GM18511 (cell line): ENCODE measurements at regions not wholly inside any gene's neighbourhood (a gene's known extent, or its start where the extent isn't known, plus 50 kb on each side); places are given as distances from the start of the nearest gene placed in this dataset.
"Not testable (repeated sequence)": the region's sequence is repeated elsewhere in the genome, so short reads cannot be mapped to it uniquely, and the experiment has no call there.

Experiments
- ATAC-seq: cut with Tn5 transposase; IDR thresholded peaks from one replicate; pipeline ENCODE4 v1.9.1; 2021; ENCODE audit warnings: mild to moderate bottlenecking, moderate library complexity; ENCODE audit not compliant: unreplicated experiment

GRCh38 chr12:73632661-73633060 is 905.0 kb upstream of the ATXN7L3B start:
- ATAC-seq = no peak

GRCh38 chr12:73639397-73639796 is 898.2 kb upstream of the ATXN7L3B start:
- not testable (repeated sequence) for ATAC-seq

DNA sequence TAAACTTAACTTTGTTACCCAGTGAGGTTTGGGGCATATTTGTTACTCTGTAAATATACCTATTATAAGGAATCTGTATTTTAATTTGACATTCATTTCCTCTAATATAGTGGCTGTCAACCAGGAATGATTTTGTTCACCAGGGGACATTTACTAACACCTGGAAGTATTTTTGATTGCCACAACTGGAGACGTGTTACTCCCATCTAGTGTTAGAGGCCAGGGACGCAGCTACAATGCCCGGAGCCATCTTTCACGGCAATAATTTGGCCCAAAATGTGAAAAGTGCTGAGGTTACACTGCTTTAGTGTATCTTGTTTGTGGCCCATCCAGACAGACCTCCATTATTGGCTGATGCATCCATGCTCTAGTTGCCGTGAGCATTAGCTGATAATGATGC is 881.3 kb upstream of the ATXN7L3B start:
- ATAC-seq = no peak

- no peak for ATAC-seq
These were observed 877.8 kb upstream of the ATXN7L3B start for GRCh38 chr12:73659802-73660201.

DNA sequence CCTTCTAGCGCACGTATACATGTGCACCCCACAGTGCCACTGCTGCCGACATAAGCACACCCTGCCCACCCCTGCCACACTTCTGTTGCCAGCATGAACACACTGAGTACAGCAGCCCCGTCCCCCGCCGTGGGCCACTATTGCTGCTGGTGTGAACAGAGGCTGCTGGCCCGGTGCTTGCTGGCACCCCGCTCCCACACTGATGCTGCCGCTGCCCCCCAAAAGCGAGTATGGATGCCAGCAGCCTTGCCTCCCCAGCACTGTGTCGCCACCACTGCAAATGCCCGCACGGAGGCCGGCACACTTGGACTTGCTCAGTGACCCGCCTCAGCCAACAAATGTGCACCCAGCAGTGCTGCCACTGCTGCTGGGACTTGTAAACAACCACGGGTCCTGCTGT is 872.4 kb upstream of the ATXN7L3B start:
- ATAC-seq = no peak

DNA sequence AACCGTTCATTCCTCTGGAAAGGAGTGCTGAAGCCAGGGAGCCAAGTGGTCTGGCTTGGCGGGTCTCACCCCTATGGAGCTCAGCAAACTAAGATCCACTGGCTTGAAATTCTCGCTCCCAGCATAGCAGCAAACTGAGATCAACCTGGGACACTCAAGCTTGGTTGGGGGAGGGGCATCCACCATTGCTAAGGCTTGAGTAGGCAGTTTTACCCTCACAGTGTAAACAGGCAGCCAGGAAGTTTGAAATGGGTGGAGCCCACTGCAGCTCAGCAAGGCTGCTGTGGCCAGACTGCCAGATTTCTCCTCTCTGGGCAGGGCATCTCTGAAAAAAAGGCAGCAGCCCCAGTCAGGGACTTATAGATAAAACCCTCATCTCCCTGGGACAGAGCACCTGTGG is 866.1 kb upstream of the ATXN7L3B start:
- not testable (repeated sequence) for ATAC-seq

GRCh38 chr12:73677520-73678291 is 859.9 kb upstream of the ATXN7L3B start:
- no peak for ATAC-seq

DNA sequence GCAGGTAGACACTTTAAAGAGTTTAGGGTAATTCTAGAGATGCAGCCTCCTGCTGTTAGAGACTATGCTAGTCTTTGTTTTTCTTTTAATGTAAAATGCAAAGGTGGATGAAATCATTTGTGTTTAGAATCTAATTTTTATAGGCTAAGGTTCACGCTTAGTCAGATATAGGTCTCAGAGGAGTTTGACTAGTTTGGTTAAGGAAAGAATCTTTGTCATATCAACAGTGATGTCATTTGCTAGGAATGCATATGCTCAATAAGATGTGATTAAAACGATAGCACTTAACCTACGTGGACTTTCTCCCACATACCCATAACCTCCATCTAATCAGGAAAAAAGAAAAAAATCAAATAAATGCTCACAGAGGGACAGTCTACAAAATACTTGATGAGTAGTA is 859.3 kb upstream of the ATXN7L3B start:
- no peak for ATAC-seq

- ATAC-seq = no peak
These were observed 838.3 kb upstream of the ATXN7L3B start for GRCh38 chr12:73699318-73699717.

DNA sequence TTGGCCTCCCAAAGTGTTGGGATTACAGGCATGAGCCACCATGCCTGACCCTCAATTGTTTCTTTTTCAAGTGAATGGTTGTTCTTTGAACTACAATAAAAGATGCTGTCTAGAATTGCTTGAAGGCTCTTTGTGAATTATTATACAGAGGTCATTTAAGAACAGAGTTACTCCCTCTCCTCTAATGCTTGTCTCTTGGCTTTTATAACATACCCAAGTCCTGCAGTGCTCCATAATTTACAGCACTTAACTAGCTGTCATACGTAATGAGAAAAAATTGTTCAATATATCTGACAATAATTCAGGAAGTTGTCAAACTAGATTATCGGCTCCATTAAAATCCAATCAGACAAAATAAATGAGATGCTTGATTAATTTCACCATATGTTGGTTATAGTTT is 823.0 kb upstream of the ATXN7L3B start:
- ATAC-seq = no peak

DNA sequence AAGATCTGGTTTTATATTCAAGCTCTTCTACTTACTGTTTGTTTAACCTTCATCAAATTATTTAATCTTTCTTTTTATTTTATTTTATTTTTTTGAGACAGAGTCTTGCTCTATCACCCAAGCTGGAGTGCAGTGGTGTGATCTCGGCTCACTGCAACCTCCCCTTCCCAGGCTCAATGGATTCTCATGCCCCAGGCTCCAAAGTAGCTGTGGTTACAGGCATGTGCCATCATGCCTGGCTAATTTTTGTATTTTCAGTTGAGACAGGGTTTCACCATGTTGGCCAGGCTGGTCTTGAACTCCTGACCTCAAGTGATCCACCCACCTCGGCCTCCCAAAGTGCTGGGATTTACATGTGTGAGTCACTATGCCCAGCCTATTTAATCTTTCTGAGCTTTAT is 821.5 kb upstream of the ATXN7L3B start:
- not testable (repeated sequence) for ATAC-seq

GRCh38 chr12:73719223-73719622 is 818.4 kb upstream of the ATXN7L3B start:
- ATAC-seq = no peak

DNA sequence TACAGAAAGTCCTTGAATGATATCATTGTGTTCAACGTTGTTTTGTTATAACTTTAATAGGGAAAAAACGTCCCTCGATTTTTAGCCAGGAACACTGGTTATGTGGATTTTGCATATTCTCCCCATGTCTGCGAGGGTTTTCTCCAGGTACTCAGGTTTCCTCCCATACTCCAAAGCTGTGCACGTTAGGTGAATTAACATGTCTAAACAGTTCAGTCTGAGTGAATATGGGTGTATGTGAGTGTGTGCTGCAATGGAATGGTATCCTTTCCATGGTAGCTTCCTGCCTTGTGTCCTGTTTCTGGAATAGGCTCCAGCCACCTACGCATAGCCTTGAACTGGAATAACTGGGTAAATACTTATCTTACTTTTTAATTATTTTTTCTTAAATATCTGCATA is 810.8 kb upstream of the ATXN7L3B start:
- no peak for ATAC-seq

- ATAC-seq = no peak
These were observed 806.0 kb upstream of the ATXN7L3B start for GRCh38 chr12:73731658-73732057.

DNA sequence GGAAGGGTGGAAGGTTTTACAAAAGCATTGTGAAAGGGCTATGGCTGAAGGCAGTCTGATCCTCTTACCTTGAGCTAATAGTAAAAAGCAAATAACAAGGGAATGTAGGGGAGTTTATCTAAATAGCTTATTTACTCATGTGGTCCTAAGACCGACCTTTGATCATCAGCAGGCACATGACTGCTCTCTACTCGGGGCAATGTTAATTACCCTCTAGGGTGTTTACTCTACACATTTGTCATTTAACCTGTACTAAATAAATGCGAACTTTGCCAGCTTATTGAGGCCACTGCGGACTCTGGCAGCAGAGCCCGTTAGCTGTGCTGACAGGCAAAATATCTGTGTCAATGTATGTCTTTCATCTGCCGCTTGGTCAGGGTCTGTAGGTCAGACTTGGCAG is 768.3 kb upstream of the ATXN7L3B start:
- no peak for ATAC-seq

GRCh38 chr12:73798523-73798922 is 739.1 kb upstream of the ATXN7L3B start:
- ATAC-seq = no peak

DNA sequence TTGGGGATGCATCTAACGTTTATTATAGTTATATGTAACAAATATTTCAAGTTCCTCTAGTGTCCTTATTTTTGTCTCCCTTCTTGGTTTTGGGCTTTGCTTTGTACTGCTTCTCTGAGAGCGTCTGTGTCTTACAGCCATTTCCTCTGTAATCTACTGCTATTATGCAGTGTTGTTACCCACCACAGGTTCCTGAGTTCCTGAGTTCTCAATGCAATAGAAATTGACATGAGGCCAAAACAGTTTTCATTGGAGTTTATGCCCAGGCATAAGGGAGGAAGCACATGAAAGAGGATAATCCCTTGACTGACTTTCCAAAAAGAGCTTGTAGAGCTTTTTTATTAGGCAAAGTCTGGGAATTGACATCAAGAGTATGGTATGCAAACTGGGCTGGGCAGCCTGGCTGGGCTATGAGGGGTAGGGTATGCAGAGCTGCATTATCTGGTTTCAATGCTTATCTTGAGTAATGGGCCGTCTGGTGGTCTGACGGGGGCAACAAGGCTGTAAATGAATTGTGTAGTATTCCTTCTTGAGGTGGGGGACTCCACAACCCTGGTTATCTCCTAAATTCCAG is 722.5 kb upstream of the ATXN7L3B start:
- no peak for ATAC-seq

DNA sequence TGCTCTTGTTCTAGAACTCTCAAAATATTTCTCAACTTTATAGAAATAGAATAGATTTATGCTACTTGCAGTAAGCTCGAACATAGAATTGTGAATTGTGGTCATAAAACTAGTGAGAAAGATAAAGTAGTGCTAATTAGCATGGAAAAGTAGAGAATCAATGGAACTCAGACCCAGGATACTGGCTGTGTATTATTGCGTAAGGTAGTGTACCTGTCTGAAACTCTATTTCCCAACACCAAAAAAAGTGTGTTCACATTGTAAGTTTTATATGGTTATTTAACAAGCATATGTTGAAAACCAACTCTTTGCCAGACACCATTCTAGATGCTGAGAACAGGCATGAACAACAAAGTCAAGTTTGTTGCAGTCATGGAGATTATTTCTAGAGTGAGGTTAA is 720.5 kb upstream of the ATXN7L3B start:
- ATAC-seq = no peak

- no peak for ATAC-seq
These were observed 703.9 kb upstream of the ATXN7L3B start for GRCh38 chr12:73833746-73834145.

- ATAC-seq = no peak
These were observed 695.7 kb upstream of the ATXN7L3B start for GRCh38 chr12:73841963-73842362.

DNA sequence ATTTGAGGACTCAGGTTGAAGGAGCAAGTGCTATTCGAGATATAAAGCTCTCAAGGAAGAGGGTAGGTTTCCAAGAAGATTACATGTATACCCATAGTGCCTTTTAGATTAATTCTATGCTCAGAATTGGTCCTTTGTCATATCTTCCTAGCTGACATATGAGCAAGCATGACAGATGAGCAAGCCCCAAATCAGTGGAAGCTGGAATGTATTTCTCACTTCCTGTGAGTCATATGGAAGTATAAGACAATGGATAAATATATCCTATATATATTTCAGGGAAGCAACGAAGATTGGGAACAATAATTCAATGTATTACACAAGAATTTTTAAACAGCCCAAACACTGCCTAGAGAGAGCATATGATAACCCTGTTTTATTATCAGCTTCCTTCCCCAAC is 674.1 kb upstream of the ATXN7L3B start:
- ATAC-seq = no peak

- no peak for ATAC-seq
These were observed 670.5 kb upstream of the ATXN7L3B start for GRCh38 chr12:73867147-73867546.

GRCh38 chr12:73877291-73877690 is 660.3 kb upstream of the ATXN7L3B start:
- not testable (repeated sequence) for ATAC-seq
